GM12878 (cell line): ENCODE measurements at regions not wholly inside any gene's neighbourhood (a gene's known extent, or its start where the extent isn't known, plus 50 kb on each side); places are given as distances from the start of the nearest gene placed in this dataset.

ENCODE experiments used
- ATAC-seq: fragments of 200-7000 bp; cut with Tn5 transposase; 3 replicates; pipeline ENCODE4 v1.9.1; 2020; ENCODE audit warnings: mild to moderate bottlenecking, moderate library complexity
- BruUV-seq: library from RNA; stranded (reverse); fragments of 400-500 nt; replicated peaks from 2 replicates; lab custom pipeline; 2021; lab: Mats Ljungman, UMichigan
- CTCF ChIA-PET: fragments of 300-600 bp; sonication (Branson Sonifier 250); formaldehyde crosslinking; extraction: SDS; loops from one replicate; lab custom pipeline; 2021; ENCODE audit warnings: inconsistent platforms; lab: Yijun Ruan, JAX
- POLR2A ChIA-PET: fragments of 350-600 bp; formaldehyde crosslinking; extraction: SDS; loops from one replicate; lab custom pipeline; 2021; ENCODE audit warnings: inconsistent platforms; lab: Charles Lee
- RAD21 ChIA-PET: fragments of 300-600 bp; sonication (Branson Sonifier 250); formaldehyde crosslinking; loops from one replicate; lab custom pipeline; 2023; ENCODE audit warnings: antibody characterized with exemption; ENCODE audit not compliant: unreplicated experiment; lab: Charles Lee
- SMC1A ChIA-PET: fragments of 300-600 bp; sonication (Branson Sonifier 250); formaldehyde crosslinking; loops from one replicate; lab custom pipeline; 2023; ENCODE audit not compliant: unreplicated experiment, uncharacterized antibody; lab: Charles Lee
- DNase-seq: peaks from one replicate; pipeline ENCODE4 v3.0.0-alpha.2; 2011; ENCODE audit warnings: low read depth, low spot score
- FAIRE-seq: peaks from 3 replicates; lab custom pipeline; 2011; peaks lifted over from hg19 to GRCh38; lab: Jason Lieb, UNC
- H2AFZ ChIP-seq: 2 replicates; pipeline ENCODE4 v1.6.0; 2011; ENCODE audit warnings: low read depth, low read length, control low read depth; ENCODE audit not compliant: control insufficient read depth
- H3K27ac ChIP-seq: 2 replicates; pipeline ENCODE4 v1.5.1; 2011; ENCODE audit warnings: control low read depth; ENCODE audit not compliant: control insufficient read depth, insufficient read depth
- H3K27me3 ChIP-seq, 2 experiments: replicated peaks in 1 of 2; 2 replicates each; pipeline versions ENCODE4 v1.6.0 to v1.6.1; 2011; ENCODE audit warnings: low read length in 1 of 2; ENCODE audit not compliant: control insufficient read depth in 2 of 2, insufficient read depth in 2 of 2
- H3K36me3 ChIP-seq, 2 experiments: 2 replicates each; pipeline ENCODE4 v1.5.1; 2011; ENCODE audit warnings: low read length in 1 of 2; ENCODE audit not compliant: control insufficient read depth in 2 of 2, insufficient read depth in 2 of 2
- H3K4me1 ChIP-seq: 2 replicates; pipeline ENCODE4 v1.6.1; 2011; ENCODE audit warnings: mild to moderate bottlenecking, low read length, moderate library complexity, mixed read lengths; ENCODE audit not compliant: control insufficient read depth, insufficient read depth
- H3K4me2 ChIP-seq: 2 replicates; pipeline ENCODE4 v1.6.0; 2011; ENCODE audit warnings: control low read depth; ENCODE audit not compliant: control insufficient read depth, insufficient read depth
- H3K4me3 ChIP-seq: fragments of 200-600 bp; sonication (generic); 2 replicates; pipeline ENCODE4 v1.5.1; 2016
- H3K79me2 ChIP-seq: 2 replicates; pipeline ENCODE4 v1.6.0; 2011; ENCODE audit warnings: low read length; ENCODE audit not compliant: control insufficient read depth, insufficient read depth
- H3K9ac ChIP-seq: 2 replicates; pipeline ENCODE4 v1.8.0; 2011; ENCODE audit warnings: low read length, control low read depth, mixed read lengths; ENCODE audit not compliant: control insufficient read depth, insufficient read depth
- H3K9me3 ChIP-seq: replicated peaks from 3 replicates; pipeline ENCODE4 v1.5.1; 2011; ENCODE audit warnings: mild to moderate bottlenecking, low read length; ENCODE audit not compliant: control insufficient read depth, insufficient read depth
- H4K20me1 ChIP-seq: 2 replicates; pipeline ENCODE4 v1.6.0; 2011; ENCODE audit not compliant: control insufficient read depth, insufficient read depth
- FOXM1 ChIP-seq: IDR thresholded peaks from 2 replicates; pipeline ENCODE4 v1.6.1; 2012; ENCODE audit warnings: low read depth, mild to moderate bottlenecking, inconsistent platforms, low read length, moderate library complexity
- HDAC2 ChIP-seq: fragments of 200-600 bp; sonication (generic); IDR thresholded peaks from 2 replicates; pipeline ENCODE4 v1.6.1; 2017
- IKZF1 ChIP-seq: fragments of 450-650 bp; conservative IDR thresholded peaks from 2 replicates; pipeline ENCODE4 v1.6.1; 2017; ENCODE audit warnings: antibody characterized with exemption, mild to moderate bottlenecking
- MXI1 ChIP-seq: fragments of 150-350 bp; IDR thresholded peaks from 2 replicates; pipeline ENCODE4 v1.6.1; 2011; ENCODE audit warnings: low read depth, mild to moderate bottlenecking, inconsistent platforms, low read length, improper control_type of control experiment
- PML ChIP-seq: IDR thresholded peaks from 2 replicates; pipeline ENCODE4 v1.6.1; 2012; ENCODE audit warnings: low read length, inconsistent platforms
- USF2 ChIP-seq: IDR thresholded peaks from 2 replicates; pipeline ENCODE4 v1.6.1; 2011; ENCODE audit warnings: low read depth, low read length, improper control_type of control experiment, borderline replicate concordance
- ZBTB11 ChIP-seq: fragments of 450-650 bp; formaldehyde crosslinking; IDR thresholded peaks from 2 replicates; pipeline ENCODE4 v1.5.0; 2022; ENCODE audit warnings: mild to moderate bottlenecking, missing genetic modification characterization
- WGBS: methylation state at CpG from one replicate; pipeline ENCODE4 v1.1.6; 2016; ENCODE audit warnings: low lambda C conversion rate; ENCODE audit not compliant: insufficient replicate concordance, insufficient coverage; ENCODE audit errors: missing lambda C conversion rate; 5-methylcytosine and 5-hydroxymethylcytosine counted together
- in situ Hi-C: fragments of 300-500 bp; cut with MboI; formaldehyde crosslinking; loops from 9 replicates; pipeline ENCODE4 v1.14.3; 2018; ENCODE audit warnings: mixed read lengths
- intact Hi-C: fragments of 100-400 bp; cut with micrococcal nuclease; formaldehyde crosslinking; loops from one replicate; pipeline ENCODE4 v1.14.2; 2022; ENCODE audit not compliant: unreplicated experiment
- TF ChIP-seq, protein P1 (sequence below): fragments of 450-650 bp; IDR thresholded peaks from 2 replicates; pipeline ENCODE4 v1.6.1; 2018; ENCODE audit warnings: mild to moderate bottlenecking, low read depth, moderate library complexity; ENCODE audit not compliant: partially characterized antibody
- TF ChIP-seq, protein P2 (sequence below): fragments of 450-650 bp; IDR thresholded peaks from 2 replicates; pipeline ENCODE4 v1.6.1; 2016; ENCODE audit warnings: mild to moderate bottlenecking
- TF ChIP-seq, protein P3 (sequence below): IDR thresholded peaks from 2 replicates; pipeline ENCODE4 v1.6.1; 2011; ENCODE audit warnings: mild to moderate bottlenecking, low read depth, low read length, moderate library complexity; ENCODE audit not compliant: insufficient replicate concordance

DNA sequence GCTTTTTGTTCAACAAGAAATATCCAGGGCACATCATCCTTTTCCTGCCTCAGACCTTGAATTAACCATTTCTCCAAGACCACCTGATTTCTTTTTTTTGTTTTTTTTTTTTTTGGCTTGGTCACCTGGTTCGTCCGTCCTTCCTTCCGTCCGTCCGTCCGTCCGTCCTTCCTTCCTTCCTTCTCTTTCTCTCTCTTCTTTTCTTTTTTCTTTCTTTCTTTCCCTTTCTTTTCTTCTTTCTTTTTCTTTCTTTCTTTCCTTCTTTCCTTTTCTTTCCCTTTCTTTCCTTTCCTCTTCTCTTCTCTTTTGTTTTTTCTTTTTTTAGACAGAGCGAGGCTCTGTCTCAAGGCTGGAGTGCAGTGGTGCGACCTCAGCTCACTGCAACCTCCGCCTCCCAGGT, 80.7 kb downstream of the TET3 start (continued):
- TF ChIP-seq, protein P1, sequence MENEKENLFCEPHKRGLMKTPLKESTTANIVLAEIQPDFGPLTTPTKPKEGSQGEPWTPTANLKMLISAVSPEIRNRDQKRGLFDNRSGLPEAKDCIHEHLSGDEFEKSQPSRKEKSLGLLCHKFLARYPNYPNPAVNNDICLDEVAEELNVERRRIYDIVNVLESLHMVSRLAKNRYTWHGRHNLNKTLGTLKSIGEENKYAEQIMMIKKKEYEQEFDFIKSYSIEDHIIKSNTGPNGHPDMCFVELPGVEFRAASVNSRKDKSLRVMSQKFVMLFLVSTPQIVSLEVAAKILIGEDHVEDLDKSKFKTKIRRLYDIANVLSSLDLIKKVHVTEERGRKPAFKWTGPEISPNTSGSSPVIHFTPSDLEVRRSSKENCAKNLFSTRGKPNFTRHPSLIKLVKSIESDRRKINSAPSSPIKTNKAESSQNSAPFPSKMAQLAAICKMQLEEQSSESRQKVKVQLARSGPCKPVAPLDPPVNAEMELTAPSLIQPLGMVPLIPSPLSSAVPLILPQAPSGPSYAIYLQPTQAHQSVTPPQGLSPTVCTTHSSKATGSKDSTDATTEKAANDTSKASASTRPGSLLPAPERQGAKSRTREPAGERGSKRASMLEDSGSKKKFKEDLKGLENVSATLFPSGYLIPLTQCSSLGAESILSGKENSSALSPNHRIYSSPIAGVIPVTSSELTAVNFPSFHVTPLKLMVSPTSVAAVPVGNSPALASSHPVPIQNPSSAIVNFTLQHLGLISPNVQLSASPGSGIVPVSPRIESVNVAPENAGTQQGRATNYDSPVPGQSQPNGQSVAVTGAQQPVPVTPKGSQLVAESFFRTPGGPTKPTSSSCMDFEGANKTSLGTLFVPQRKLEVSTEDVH, result no peak
- TF ChIP-seq HDAC2 (no peak), USF2 (no peak)
- TF ChIP-seq, protein P2, sequence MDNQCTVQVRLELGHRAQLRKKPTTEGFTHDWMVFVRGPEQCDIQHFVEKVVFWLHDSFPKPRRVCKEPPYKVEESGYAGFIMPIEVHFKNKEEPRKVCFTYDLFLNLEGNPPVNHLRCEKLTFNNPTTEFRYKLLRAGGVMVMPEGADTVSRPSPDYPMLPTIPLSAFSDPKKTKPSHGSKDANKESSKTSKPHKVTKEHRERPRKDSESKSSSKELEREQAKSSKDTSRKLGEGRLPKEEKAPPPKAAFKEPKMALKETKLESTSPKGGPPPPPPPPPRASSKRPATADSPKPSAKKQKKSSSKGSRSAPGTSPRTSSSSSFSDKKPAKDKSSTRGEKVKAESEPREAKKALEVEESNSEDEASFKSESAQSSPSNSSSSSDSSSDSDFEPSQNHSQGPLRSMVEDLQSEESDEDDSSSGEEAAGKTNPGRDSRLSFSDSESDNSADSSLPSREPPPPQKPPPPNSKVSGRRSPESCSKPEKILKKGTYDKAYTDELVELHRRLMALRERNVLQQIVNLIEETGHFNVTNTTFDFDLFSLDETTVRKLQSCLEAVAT, result no peak

DNA sequence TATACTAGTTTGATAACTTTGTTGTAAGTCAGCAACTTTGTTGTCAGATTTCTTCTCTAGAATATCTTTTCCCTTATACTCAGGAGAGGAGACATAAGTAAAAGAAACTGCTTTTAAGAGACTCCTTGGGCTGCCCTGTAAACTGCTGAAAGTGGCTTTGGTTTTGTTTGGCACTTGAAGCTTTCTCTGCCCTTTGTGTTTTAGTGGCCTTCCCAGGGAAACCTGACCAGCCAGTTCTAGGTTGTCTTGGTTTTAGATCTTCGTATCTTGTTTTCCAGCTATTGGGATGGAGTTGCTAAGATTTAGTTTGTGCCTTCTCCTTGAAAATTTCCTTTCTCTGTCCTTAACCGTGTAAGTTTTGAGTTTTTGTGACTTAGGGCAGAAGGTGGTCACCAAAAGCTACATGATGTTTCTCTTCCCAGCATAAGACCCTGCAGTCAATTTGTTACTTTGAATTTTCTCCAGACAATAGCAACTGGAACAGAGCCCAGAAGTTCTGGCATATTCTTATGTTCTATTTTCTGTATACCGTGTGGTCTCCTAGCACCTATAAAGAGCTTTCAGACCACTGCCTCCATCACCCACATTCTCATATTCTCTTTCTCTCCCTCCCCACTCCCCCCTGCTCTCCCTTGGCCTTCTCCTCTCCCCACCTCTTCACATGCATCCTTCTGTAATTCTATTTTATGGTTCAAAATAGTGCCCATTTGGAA, 81.1 kb downstream of the BOLA3 start:
- Histone ChIP-seq H3K27me3 (no peaks in the 10 kb centered on the region), H3K4me2 (no peak overlapping the region), H4K20me1 (no peaks in the 10 kb centered on the region), H3K4me1 (no peaks in the 10 kb centered on the region), H3K9ac (no peak overlapping the region), H3K79me2 (peaks cover 34% of the 10 kb centered on the region), H2AFZ (no peak overlapping the region), H3K4me3 (no peak overlapping the region), H3K36me3 (peaks cover 2 to 12% of the 10 kb centered on the region in 2 experiments; a peak in 3 of 4 replicates), H3K9me3 (no peaks in the 10 kb centered on the region; the same call in 2 of the 3 replicates), H3K27ac (no peak overlapping the region)
- ChIA-PET POLR2A (interaction anchor here (0.8 kb wide), 1 partner anchor 95 kb away, joined by 3 read pairs; no protein-coding TSS in a partner anchor), CTCF (interaction anchor here (0.7 to 2.0 kb wide), 3 partner anchors 14 to 240 kb away, joined by 3 to 7 read pairs (median 7); no protein-coding TSS in a partner anchor), RAD21 (interaction anchor here (1.4 kb wide), 1 partner anchor 13 kb away, joined by 4 read pairs; no protein-coding TSS in a partner anchor), SMC1A (interaction anchor here (0.7 to 2.5 kb wide), 7 partner anchors 9 to 244 kb away, joined by 3 to 11 read pairs (median 3); no protein-coding TSS in a partner anchor)
- WGBS, result 97% methylated on average over 3 of the region's 3 CpGs
- FAIRE-seq, result no peak
- BruUV-seq, result no TSS peak
- ATAC-seq, result no peak
- in situ Hi-C loops (no loop called here), intact Hi-C loops (no loop called here)
- DNase-seq, result no peak
- TF ChIP-seq, protein P3, sequence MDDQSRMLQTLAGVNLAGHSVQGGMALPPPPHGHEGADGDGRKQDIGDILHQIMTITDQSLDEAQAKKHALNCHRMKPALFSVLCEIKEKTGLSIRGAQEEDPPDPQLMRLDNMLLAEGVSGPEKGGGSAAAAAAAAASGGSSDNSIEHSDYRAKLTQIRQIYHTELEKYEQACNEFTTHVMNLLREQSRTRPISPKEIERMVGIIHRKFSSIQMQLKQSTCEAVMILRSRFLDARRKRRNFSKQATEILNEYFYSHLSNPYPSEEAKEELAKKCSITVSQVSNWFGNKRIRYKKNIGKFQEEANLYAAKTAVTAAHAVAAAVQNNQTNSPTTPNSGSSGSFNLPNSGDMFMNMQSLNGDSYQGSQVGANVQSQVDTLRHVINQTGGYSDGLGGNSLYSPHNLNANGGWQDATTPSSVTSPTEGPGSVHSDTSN, result no peak
- TF ChIP-seq ZBTB11 (CRISPR knock-in tag) (no peak), FOXM1 (no peak), IKZF1 (no peak), MXI1 (no peak), PML (no peak)
